K562 (cell line): ENCODE measurements at regions not wholly inside any gene's neighbourhood (a gene's known extent, or its start where the extent isn't known, plus 50 kb on each side); places are given as distances from the start of the nearest gene placed in this dataset.

Experiments used
- CTCF ChIP-seq, 3 experiments: IDR thresholded peaks in 2 of 3; conservative IDR thresholded peaks in 1 of 3; 2 replicates each; pipeline ENCODE4 v1.5.1; 2011 to 2012; ENCODE audit warnings: low read length in 3 of 3, mild to moderate bottlenecking in 3 of 3, control low read depth in 2 of 3, improper control_type of control experiment in 1 of 3, inconsistent platforms in 1 of 3, low read depth in 1 of 3, mixed read lengths in 1 of 3, moderate library complexity in 1 of 3; ENCODE audit not compliant: insufficient read depth in 2 of 3
- FOXK1 ChIP-seq: sonication (generic); formaldehyde crosslinking; IDR thresholded peaks from 2 replicates; pipeline ENCODE4 v1.8.0; 2022; ENCODE audit warnings: missing genetic modification reagents, mild to moderate bottlenecking, borderline replicate concordance
- HINFP ChIP-seq: fragments of 450-650 bp; conservative IDR thresholded peaks from 2 replicates; pipeline ENCODE4 v1.6.1; 2016; ENCODE audit warnings: missing genetic modification characterization, low read depth, mild to moderate bottlenecking, control low read depth, missing compliant biosample characterization
- JUNB ChIP-seq: fragments of 450-650 bp; formaldehyde crosslinking; conservative IDR thresholded peaks from 2 replicates; pipeline ENCODE4 v1.4.0; 2020; ENCODE audit warnings: mild to moderate bottlenecking
- NFE2L1 ChIP-seq: fragments of 450-650 bp; IDR thresholded peaks from 2 replicates; pipeline ENCODE4 v1.6.1; 2016; ENCODE audit warnings: missing genetic modification characterization, low read depth, mild to moderate bottlenecking, missing compliant biosample characterization, moderate library complexity, borderline replicate concordance
- SMAD3 ChIP-seq: fragments of 450-650 bp; formaldehyde crosslinking; conservative IDR thresholded peaks from 2 replicates; pipeline ENCODE4 v1.4.0; 2020; ENCODE audit warnings: mild to moderate bottlenecking
- SMARCB1 ChIP-seq: IDR thresholded peaks from 2 replicates; pipeline ENCODE4 v1.6.1; 2011; ENCODE audit warnings: improper control_type of control experiment, low read depth; ENCODE audit not compliant: insufficient read length
- SP1 ChIP-seq: sonication (generic); formaldehyde crosslinking; IDR thresholded peaks from 2 replicates; pipeline ENCODE4 v1.8.1; 2022; ENCODE audit warnings: mild to moderate bottlenecking, missing genetic modification reagents
- USF1 ChIP-seq: sonication (generic); formaldehyde crosslinking; IDR thresholded peaks from 2 replicates; pipeline ENCODE4 v1.9.0; 2022; ENCODE audit warnings: mild to moderate bottlenecking, missing genetic modification reagents
- ZNF561 ChIP-seq: fragments of 450-650 bp; formaldehyde crosslinking; conservative IDR thresholded peaks from 2 replicates; pipeline ENCODE4 v1.4.0; 2020; ENCODE audit warnings: mild to moderate bottlenecking, moderate library complexity

- TF ChIP-seq NFE2L1 (tag), result no peak
- TF ChIP-seq SP1, result no peak
- no peak for TF ChIP-seq JUNB (CRISPR knock-in tag)
- no peak for TF ChIP-seq HINFP (tag)
- no peak for TF ChIP-seq CTCF (IDR thresholded peaks at IDR 0.05 in 2 of 3, conservative IDR thresholded peaks at IDR 0.05 in 1 of 3; ENCODE audit: insufficient read depth in 2 of 3, low read depth in 1 of 3, low read length in 3 of 3)
- TF ChIP-seq FOXK1 (CRISPR knock-in tag), result no peak
- no peak for TF ChIP-seq SMARCB1
- TF ChIP-seq ZNF561, result no peak
- TF ChIP-seq USF1 (CRISPR knock-in tag), result no peak
- no peak for TF ChIP-seq SMAD3 (CRISPR knock-in tag)
These were observed 69.5 kb downstream of the IGLL5 start for GRCh38 chr22:22957090-22957489.
